AG04449 (cell line): ENCODE measurements at regions not wholly inside any gene's neighbourhood (a gene's known extent, or its start where the extent isn't known, plus 50 kb on each side); places are given as distances from the start of the nearest gene placed in this dataset.

Experiments
- CTCF ChIA-PET: fragments of 350-600 bp; formaldehyde crosslinking; extraction: SDS; loops from one replicate; lab custom pipeline; 2021; ENCODE audit warnings: antibody characterized with exemption; lab: Yijun Ruan, JAX
- POLR2A ChIA-PET: fragments of 400-600, 350-600 bp; formaldehyde crosslinking; extraction: SDS; loops from one replicate; lab custom pipeline; 2020; ENCODE audit warnings: antibody characterized with exemption, inconsistent platforms; lab: Yijun Ruan, JAX
- DNase-seq: peaks from one replicate; pipeline ENCODE4 v3.0.0-alpha.2; 2010; ENCODE audit warnings: low read depth, low spot score
- H3K4me3 ChIP-seq: 2 replicates; pipeline ENCODE4 v1.5.1; 2011; ENCODE audit warnings: low read depth, mild to moderate bottlenecking, control low read depth, low read length
- TF ChIP-seq, protein P1 (sequence below): IDR thresholded peaks from one replicate; pipeline ENCODE4 v1.5.1; 2011; ENCODE audit warnings: mild to moderate bottlenecking, moderate library complexity, low read length, control low read depth, inconsistent platforms; ENCODE audit not compliant: insufficient read depth; ENCODE audit errors: missing control alignments

DNA sequence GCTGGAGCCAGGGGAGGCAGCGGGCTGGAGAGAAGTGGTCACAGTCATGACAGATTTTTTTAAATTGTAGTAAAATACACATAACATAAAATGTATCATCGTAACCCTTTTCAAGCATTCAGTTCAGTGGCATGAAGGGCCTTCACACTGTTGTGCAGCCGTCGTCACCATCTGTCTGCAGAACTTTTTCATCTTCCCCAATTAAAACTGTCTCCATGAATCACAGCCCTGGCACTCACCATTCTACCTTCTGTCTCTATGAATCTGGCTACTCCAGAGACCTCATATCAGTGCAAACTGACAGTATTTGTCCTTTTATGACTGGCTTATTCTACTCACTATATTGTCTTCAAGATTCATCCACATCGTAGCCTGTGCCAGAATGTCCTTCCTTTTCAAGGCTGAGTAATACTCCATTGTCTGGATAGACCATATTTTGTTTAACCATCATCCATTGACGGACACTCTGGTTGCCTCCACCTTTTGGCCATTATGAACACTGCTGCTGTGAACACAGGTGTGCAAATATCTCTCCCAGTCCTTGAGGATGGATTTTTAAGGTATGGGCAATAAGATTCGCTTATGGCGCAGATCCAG is 91.5 kb upstream of the NCOR2 start:
- TF ChIP-seq, protein P1, sequence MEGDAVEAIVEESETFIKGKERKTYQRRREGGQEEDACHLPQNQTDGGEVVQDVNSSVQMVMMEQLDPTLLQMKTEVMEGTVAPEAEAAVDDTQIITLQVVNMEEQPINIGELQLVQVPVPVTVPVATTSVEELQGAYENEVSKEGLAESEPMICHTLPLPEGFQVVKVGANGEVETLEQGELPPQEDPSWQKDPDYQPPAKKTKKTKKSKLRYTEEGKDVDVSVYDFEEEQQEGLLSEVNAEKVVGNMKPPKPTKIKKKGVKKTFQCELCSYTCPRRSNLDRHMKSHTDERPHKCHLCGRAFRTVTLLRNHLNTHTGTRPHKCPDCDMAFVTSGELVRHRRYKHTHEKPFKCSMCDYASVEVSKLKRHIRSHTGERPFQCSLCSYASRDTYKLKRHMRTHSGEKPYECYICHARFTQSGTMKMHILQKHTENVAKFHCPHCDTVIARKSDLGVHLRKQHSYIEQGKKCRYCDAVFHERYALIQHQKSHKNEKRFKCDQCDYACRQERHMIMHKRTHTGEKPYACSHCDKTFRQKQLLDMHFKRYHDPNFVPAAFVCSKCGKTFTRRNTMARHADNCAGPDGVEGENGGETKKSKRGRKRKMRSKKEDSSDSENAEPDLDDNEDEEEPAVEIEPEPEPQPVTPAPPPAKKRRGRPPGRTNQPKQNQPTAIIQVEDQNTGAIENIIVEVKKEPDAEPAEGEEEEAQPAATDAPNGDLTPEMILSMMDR = no peak
- POLR2A ChIA-PET = no interaction called here
- CTCF ChIA-PET = no interaction called here

DNA sequence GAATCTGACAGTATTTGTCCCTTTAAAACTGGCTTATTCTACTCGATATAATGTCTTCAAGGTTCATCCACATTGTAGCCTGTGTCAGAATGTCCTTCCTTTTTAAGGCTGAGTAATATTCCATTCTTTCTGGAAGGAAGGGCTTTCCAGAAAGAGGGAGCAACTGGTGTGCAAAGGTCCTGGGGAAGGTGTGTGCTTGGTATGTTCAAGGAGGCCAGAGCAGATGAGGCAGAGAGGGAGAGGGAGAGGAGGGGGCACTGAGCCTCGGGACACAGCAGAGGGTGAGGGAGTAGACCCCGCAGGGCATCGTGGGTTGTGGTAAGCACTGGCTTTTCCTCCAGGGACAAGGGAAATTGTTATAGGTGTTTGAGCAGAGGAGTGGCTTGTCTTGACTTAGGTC is 90.9 kb upstream of the NCOR2 start:
- DNase-seq = no peak
- H3K4me3 ChIP-seq = no peak overlapping the region
- TF ChIP-seq, protein P1 = no peak
- CTCF ChIA-PET = no interaction called here
- POLR2A ChIA-PET = no interaction called here

More for the DNA sequence above, 91.5 kb upstream of the NCOR2 start:
- DNase-seq = no peak
- H3K4me3 ChIP-seq = no peak overlapping the region

DNA sequence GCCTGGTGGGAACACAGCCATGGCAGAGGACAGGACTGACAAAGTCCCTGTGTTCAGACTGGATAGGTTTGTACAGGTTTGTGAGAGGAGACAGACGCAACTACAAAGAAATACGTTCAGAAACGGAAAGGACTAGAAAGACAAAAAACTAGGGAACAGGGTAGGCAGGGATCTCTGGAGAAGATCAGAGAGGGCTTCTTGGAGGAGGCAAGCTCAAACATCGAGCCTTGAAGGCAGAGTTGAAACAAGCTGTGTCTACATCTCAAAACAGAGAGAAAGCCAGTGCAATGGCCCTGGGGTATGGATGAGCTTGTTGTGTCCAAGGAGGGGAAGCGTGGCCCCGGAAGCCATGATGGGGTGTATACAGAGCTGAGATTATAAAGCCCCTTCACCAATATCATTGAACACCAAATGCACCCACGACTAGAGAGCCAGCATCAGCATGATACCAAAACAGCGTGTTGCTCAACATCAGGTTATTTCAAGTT is 89.6 kb upstream of the NCOR2 start:
- H3K4me3 ChIP-seq = no peak overlapping the region
- CTCF ChIA-PET = interaction anchor here (1.0 to 1.1 kb wide), 2 partner anchors 9 to 278 kb away, joined by 3 read pairs; no protein-coding TSS in a partner anchor
- no peak for DNase-seq
- TF ChIP-seq, protein P1 = no peak
- POLR2A ChIA-PET = interaction anchor here (1.6 to 1.7 kb wide), 2 partner anchors 108 to 139 kb away, joined by 4 to 5 read pairs; no protein-coding TSS in a partner anchor

DNA sequence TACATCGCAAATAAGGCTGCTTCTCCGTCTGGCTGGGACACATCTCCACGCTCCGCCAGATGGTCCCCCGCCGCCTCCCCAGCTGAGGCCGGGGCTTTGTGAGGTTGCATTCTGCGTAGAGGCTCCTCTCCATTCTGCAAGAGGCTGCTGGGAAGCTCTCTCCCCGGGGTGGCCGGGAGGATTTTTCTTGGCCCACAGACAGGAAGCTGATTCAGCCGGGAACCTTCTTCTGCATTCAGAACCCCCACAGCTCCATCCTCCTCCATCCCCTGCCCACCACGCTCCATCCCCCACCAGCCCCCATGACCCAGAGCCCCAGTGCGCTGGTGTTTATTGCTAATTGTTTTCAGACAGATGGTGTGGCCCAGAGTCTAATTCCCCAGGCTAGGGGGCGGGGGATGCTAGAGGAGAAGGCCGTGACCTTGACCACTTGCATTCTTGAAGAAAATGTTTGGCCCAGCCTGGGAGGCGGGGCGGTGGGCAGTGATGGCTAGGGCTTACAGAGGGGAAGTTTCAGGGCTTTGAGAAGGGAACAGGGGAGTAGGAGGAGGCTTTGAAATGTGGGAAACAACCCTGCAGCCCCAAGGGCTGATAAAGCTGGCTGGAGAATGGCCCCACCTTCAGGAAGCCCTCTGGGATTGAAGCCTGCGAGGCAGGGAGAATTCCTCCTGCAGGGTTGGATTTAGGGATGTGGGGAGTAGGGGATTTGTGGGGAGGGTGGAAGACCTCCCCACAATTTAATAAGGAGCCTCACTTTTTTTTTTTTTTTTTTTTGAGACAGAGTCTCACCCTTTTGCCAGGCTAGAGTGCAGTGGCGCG is 88.5 kb upstream of the NCOR2 start:
- peak; percentile 72 for DNase-seq
- H3K4me3 ChIP-seq = peak overlapping the region; percentile 36
- TF ChIP-seq, protein P1 = no peak
- POLR2A ChIA-PET = interaction anchor here (1.0 to 1.7 kb wide), 3 partner anchors 9 to 137 kb away, joined by 3 to 5 read pairs (median 4); no protein-coding TSS in a partner anchor
- CTCF ChIA-PET = interaction anchor here (0.8 to 1.8 kb wide), 5 partner anchors 9 to 145 kb away, joined by 3 to 7 read pairs (median 3); no protein-coding TSS in a partner anchor

DNA sequence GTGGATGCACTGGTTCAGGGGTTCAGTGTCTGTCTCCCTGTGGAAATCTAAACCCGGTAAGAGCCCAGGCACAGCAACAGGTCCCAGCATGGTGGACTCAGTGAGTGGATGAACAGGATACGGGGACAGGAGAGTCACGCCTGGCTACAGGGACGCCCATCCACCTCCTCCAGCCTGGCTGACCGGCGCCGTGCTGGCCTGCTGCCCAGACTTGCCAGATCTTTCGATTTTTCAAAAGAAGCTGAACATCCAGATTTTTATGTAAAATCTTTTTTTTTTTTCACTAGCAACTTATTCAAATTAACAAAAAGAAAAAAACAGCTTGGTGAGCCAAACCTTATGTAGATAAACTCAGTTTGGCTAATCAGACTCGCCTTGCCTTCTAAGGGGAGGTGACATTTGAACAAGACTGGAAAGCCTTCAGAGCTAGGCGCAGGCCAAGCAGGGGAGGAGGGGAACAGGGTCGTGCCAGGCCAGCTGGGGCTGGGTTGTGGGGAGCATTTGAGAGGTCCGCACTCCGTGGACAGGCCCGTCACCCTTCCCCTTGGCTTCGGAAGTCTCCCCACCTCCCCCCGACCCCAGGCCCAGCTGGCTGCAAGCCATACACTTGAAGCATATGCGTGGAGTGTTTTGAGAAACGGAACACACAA is 87.8 kb upstream of the NCOR2 start:
- peak overlapping the region; percentile 36 for H3K4me3 ChIP-seq
- CTCF ChIA-PET = interaction anchor here (0.8 to 1.8 kb wide), 5 partner anchors 10 to 145 kb away, joined by 3 to 7 read pairs (median 3); no protein-coding TSS in a partner anchor
- TF ChIP-seq, protein P1 = no peak
- DNase-seq = no peak
- POLR2A ChIA-PET = interaction anchor here (0.7 to 1.7 kb wide), 4 partner anchors 10 to 137 kb away, joined by 3 to 5 read pairs (median 4); no protein-coding TSS in a partner anchor
